H1 (cell line): ENCODE measurements at regions not wholly inside any gene's neighbourhood (a gene's known extent, or its start where the extent isn't known, plus 50 kb on each side); places are given as distances from the start of the nearest gene placed in this dataset.

Experiments
- ASH2L ChIP-seq: fragments of 200-600, 300-600 bp; sonication (generic); IDR thresholded peaks from one replicate; pipeline ENCODE4 v1.7.1; 2017; ENCODE audit warnings: low read length
- ATF2 ChIP-seq: IDR thresholded peaks from 2 replicates; pipeline ENCODE4 v1.6.1; 2012; ENCODE audit warnings: low read length, inconsistent platforms

GRCh38 chr6:33944686-33945411 lies 141.0 kb upstream of the MLN start (continued):
- TF ChIP-seq ATF2 (no peak), ASH2L (no peak)
